ENCODE measurements at regions not wholly inside any gene's neighbourhood (a gene's known extent, or its start where the extent isn't known, plus 50 kb on each side); places are given as distances from the start of the nearest gene placed in this dataset.

DNA sequence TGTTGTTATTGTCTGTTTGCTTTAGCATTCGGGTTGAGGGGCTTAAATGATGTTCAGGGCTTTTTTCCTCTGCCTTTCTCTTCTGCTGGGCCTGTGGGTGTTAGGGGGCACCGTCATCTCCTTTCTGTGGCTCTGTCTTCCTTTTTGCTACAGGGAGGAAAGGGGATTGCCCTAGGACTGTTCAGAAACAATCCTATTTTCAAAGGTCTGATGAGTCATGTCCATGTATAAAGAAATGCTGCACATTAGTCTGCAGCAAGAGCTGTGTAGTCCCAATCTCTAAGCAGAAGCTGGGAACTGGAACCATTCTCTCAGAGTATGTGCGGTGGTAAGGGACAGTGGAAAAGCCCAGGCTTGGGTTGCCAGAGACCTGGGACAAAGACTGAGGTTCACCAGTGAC, 462.3 kb downstream of the OMA1 start:
- TF ChIP-seq, protein P1, sequence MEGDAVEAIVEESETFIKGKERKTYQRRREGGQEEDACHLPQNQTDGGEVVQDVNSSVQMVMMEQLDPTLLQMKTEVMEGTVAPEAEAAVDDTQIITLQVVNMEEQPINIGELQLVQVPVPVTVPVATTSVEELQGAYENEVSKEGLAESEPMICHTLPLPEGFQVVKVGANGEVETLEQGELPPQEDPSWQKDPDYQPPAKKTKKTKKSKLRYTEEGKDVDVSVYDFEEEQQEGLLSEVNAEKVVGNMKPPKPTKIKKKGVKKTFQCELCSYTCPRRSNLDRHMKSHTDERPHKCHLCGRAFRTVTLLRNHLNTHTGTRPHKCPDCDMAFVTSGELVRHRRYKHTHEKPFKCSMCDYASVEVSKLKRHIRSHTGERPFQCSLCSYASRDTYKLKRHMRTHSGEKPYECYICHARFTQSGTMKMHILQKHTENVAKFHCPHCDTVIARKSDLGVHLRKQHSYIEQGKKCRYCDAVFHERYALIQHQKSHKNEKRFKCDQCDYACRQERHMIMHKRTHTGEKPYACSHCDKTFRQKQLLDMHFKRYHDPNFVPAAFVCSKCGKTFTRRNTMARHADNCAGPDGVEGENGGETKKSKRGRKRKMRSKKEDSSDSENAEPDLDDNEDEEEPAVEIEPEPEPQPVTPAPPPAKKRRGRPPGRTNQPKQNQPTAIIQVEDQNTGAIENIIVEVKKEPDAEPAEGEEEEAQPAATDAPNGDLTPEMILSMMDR (conservative IDR thresholded peaks at IDR 0.05): no peak
- H3K9me3 Mint-ChIP-seq: no peaks in the 10 kb centered on the region
- Histone ChIP-seq H3K9me3 (ENCODE audit: control insufficient read depth, low read length) (no peaks in the 10 kb centered on the region), H3K9ac (ENCODE audit: extremely low read depth, low read length, poor library complexity, severe bottlenecking) (no peak overlapping the region), H3K36me3 (ENCODE audit: control insufficient read depth, insufficient read depth, low read length) (no peaks in the 10 kb centered on the region), H3K27me3 (ENCODE audit: control insufficient read depth, insufficient read depth, low read length, poor library complexity, severe bottlenecking) (no peaks in the 10 kb centered on the region), H3K4me3 (ENCODE audit: low read length) (no peak overlapping the region), H3K4me1 (ENCODE audit: control insufficient read depth, insufficient read depth, low read length) (peaks cover 4% of the 10 kb centered on the region), H3K27ac (ENCODE audit: low read depth, low read length) (no peak overlapping the region)
- H3K27me3 Mint-ChIP-seq (ENCODE audit: insufficient read depth): no peaks in the 10 kb centered on the region
- no peak overlapping the region for H3K27ac Mint-ChIP-seq
- no peak for DNase-seq
- H3K4me1 Mint-ChIP-seq: peaks cover 16% of the 10 kb centered on the region
- H3K36me3 Mint-ChIP-seq (ENCODE audit: low read depth): no peaks in the 10 kb centered on the region
- no peak overlapping the region for H3K4me3 Mint-ChIP-seq
- WGBS, 2 experiments (ENCODE audit: insufficient coverage in 1 of 2, insufficient read length in 1 of 2): 60 to 79% methylated on average over 1 to 3 of the region's 3 CpGs

DNA sequence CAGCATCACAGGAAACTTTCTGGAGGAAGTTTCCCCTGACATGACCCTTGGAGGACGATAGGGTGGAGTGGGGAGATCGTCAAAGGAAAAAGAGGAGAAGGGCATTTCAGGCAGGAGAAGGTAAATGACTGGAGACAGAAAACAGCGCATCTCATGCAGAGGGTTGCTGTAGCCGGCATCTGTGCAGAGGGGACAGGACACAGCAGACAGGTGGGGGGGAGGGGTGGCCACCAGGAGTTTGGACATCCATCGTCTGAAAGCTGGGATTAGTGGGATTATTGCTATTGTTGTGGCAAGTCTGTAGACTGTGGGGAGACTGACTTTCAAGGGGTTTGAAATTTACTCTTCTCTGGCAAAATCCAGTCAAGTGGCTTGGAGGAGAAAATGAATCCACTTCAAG, 463.9 kb downstream of the OMA1 start:
- TF ChIP-seq, protein P1 (conservative IDR thresholded peaks at IDR 0.05): no peak
- no peak overlapping the region for H3K27ac Mint-ChIP-seq
- no peaks in the 10 kb centered on the region for H3K36me3 Mint-ChIP-seq (ENCODE audit: low read depth)
- H3K9ac ChIP-seq (ENCODE audit: extremely low read depth, low read length, poor library complexity, severe bottlenecking): no peak overlapping the region
- peaks cover 10% of the 10 kb centered on the region for H3K4me1 ChIP-seq (ENCODE audit: control insufficient read depth, insufficient read depth, low read length)
- H3K4me3 ChIP-seq (ENCODE audit: low read length): no peak overlapping the region
- H3K27ac ChIP-seq (ENCODE audit: low read depth, low read length): no peak overlapping the region
- H3K4me1 Mint-ChIP-seq: peaks cover 16% of the 10 kb centered on the region
- no peaks in the 10 kb centered on the region for H3K27me3 ChIP-seq (ENCODE audit: control insufficient read depth, insufficient read depth, low read length, poor library complexity, severe bottlenecking)
- no peaks in the 10 kb centered on the region for H3K9me3 Mint-ChIP-seq
- no peak overlapping the region for H3K4me3 Mint-ChIP-seq
- DNase-seq: no peak
- no peaks in the 10 kb centered on the region for H3K9me3 ChIP-seq (ENCODE audit: control insufficient read depth, low read length)
- H3K36me3 ChIP-seq (ENCODE audit: control insufficient read depth, insufficient read depth, low read length): no peaks in the 10 kb centered on the region
- 82 to 85% methylated on average over 3 to 5 of the region's 5 CpGs for WGBS, 2 experiments (ENCODE audit: insufficient coverage in 1 of 2, insufficient read length in 1 of 2)
- H3K27me3 Mint-ChIP-seq (ENCODE audit: insufficient read depth): no peaks in the 10 kb centered on the region

DNA sequence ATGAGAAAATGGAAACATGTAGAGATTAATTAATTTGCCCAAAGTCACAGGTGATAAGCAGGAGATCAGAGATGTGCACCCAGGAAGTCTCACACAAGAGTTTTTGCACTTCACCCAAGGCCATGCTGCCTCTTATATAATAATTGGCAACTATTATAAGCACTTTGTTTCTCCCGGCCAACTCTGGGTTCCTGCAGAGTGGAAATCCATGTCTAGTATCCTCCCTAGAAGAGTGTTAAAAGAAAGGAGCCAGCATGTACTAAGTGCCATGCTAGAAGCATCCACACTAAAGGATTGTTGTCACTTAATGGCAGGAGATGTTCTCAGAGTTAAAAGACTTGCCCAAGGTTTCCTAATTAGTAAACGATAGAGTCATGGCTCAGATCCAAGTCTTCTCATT, 470.3 kb downstream of the OMA1 start:
- H3K27ac Mint-ChIP-seq: no peak overlapping the region
- H3K9ac ChIP-seq (ENCODE audit: extremely low read depth, low read length, poor library complexity, severe bottlenecking): no peak overlapping the region
- DNase-seq: no peak
- H3K4me3 Mint-ChIP-seq: no peak overlapping the region
- no peak overlapping the region for H3K27ac ChIP-seq (ENCODE audit: low read depth, low read length)
- TF ChIP-seq, protein P1 (conservative IDR thresholded peaks at IDR 0.05): no peak
- no peaks in the 10 kb centered on the region for H3K9me3 ChIP-seq (ENCODE audit: control insufficient read depth, low read length)
- H3K36me3 ChIP-seq (ENCODE audit: control insufficient read depth, insufficient read depth, low read length): no peaks in the 10 kb centered on the region
- 97 to 100% methylated on average over 2 of the region's 2 CpGs for WGBS, 2 experiments (ENCODE audit: insufficient coverage in 1 of 2, insufficient read length in 1 of 2)
- no peak overlapping the region for H3K4me3 ChIP-seq (ENCODE audit: low read length)
- no peaks in the 10 kb centered on the region for H3K27me3 ChIP-seq (ENCODE audit: control insufficient read depth, insufficient read depth, low read length, poor library complexity, severe bottlenecking)
- peaks cover 6% of the 10 kb centered on the region for H3K4me1 ChIP-seq (ENCODE audit: control insufficient read depth, insufficient read depth, low read length)
- no peaks in the 10 kb centered on the region for H3K36me3 Mint-ChIP-seq (ENCODE audit: low read depth)
- peaks cover 22% of the 10 kb centered on the region for H3K4me1 Mint-ChIP-seq
- H3K27me3 Mint-ChIP-seq (ENCODE audit: insufficient read depth): no peaks in the 10 kb centered on the region
- no peaks in the 10 kb centered on the region for H3K9me3 Mint-ChIP-seq
